HG02884 (cell line): ENCODE measurements at regions not wholly inside any gene's neighbourhood (a gene's known extent, or its start where the extent isn't known, plus 50 kb on each side); places are given as distances from the start of the nearest gene placed in this dataset.
"Not testable (repeated sequence)": the region's sequence is repeated elsewhere in the genome, so short reads cannot be mapped to it uniquely, and the experiment has no call there.

Source experiments
- ATAC-seq: cut with Tn5 transposase; IDR thresholded peaks from one replicate; pipeline ENCODE4 v1.9.1; 2021; ENCODE audit warnings: mild to moderate bottlenecking, moderate library complexity; ENCODE audit not compliant: unreplicated experiment

DNA sequence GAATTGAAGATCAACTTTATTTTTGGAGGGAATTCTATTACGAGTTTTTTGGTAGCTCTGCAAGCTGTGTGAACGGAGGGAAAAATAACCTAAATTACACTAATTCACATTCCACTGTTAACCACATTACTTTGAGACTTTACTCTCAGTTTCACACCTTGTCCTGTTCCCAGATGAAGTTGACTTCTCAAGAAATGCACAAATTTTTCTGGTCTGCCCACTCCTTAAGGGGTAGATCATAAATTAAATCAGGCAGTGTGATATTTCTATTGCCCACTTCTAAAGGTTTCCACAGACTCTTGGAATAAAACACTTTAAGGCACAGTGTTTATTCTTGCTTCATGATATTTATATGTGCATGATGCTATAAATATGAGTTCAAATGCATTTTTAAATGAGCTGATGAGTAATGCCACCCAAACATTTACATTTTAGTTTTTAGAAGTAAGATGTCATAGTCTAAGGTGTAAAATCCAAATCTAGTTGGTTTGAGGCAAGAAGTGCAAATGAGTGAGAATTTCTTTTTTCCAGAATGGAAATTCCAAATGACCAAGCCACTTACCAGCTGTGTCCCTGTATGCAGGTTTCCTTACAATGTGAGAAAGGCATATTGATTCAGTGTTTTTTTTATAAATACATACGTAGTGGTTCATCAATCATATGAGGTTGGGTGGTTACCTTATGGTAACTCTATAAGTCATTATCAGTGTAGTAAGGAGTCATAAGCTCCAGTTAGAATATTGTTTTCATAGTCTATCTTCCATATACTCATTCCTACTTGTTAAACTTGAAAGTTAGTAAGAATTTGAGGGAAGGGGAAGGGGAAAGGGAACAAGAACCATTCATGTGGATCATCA lies 437.7 kb upstream of the MEF2C start:
- no peak for ATAC-seq

DNA sequence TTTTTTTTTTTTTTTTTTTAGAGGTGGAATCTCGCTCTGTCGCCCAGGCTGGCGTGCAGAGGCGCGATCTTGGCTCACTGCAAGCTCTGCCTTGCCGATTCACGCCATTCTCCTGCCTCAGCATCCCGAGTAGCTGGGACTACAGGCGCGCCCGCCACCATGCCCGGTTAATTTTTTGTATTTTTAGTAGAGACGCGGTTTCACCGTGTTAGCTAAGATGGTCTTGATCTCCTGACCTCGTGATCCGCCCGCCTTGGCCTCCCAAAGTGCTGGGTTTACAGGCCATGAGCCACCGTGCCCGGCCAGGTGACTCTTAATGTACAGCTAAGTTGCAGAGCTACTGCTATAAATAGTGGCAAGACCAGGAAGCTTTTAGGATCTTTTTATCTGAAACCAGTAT lies 434.9 kb upstream of the MEF2C start:
- ATAC-seq, result not testable (repeated sequence)

DNA sequence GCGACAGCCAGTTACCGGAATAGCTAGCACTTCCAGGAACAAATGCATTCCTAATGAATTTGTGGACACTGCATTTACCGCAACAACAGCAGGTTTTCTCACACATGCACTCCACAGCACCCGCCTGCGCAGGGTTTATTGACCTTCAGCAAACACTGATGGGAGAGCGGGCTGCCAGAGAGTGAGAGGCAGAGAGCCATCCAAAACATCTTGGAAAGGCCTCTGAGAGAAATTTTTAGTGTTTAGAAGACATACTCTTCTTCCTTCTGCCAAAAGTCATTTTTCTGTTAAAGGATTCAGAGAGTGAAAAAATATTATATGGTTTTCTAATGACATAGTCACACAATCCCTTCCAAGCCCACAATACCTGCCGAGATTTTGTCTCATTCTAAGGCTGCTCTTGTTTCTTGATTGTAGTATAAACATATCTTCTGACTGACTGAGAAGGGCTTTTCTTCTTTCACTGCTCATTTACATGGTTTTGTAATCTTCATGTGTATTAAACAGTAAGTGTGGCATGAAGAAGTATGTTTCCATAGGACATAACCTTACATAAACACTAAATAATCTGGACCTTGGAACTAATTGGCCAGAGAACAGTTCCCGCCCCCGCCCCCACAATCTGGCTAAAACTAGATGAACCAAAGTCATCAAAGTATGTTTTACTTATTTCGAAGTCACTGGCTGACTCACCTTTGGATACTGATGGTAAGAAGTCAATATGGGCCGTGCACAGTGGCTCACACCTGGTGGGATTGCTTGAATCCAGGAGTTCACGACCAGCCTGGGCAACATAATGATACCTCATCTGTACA lies 432.5 kb upstream of the MEF2C start:
- no peak for ATAC-seq

DNA sequence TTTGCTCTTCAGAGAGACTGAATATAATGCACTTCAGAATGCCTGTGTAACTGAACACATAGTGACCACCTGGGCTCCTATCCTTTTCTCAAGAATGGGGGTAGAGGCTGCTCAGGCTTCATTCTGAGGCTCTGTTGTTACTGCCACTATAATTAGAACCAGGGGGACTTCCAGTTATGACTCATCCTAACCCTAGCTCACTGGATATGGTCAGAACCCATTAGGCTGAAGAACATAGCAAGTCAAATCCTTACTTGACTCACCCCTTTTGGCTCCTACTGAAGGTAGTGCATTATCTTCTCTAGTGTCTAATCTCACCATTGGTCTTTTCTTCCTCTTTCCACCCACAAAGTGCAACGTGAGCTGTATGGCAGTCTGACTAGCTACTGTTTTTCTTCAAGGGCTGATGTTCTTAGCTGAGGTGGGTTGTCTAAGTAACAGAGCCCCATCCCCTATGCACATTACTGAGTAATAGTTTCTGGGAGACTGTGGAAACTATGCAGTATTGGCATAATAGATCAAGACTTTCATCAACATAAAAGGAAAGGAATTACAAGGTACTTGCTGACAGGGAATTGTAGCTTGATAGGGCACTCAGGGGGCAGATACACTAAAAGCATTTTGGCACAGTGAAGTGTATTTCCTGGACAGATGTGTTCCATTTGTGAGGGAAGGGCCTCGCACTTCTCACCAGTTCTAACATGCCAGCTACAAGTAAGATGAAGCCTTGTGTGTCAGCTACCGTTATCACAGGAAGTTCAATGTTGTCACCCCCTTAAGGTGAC lies 431.0 kb upstream of the MEF2C start:
- peak; percentile 92 for ATAC-seq

DNA sequence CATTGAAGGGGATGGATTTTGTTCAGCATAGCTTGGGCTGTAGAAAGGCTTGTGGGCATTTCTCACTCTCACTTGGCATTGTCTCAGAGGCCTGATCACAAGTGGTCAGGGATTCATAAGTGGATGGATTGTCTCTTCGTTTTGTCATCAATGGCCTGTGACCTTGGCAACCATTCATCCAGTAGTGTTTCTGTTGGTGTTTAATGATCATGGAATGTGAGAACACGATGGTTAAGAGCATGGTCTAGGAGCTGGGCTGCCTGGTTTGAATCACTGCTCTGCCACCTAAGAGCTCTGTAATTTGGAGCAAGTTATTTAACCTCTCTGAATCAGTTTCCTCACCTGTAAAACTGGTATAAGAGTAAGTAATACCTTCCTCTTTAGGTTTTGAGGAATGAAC lies 430.1 kb upstream of the MEF2C start:
- ATAC-seq, result no peak

DNA sequence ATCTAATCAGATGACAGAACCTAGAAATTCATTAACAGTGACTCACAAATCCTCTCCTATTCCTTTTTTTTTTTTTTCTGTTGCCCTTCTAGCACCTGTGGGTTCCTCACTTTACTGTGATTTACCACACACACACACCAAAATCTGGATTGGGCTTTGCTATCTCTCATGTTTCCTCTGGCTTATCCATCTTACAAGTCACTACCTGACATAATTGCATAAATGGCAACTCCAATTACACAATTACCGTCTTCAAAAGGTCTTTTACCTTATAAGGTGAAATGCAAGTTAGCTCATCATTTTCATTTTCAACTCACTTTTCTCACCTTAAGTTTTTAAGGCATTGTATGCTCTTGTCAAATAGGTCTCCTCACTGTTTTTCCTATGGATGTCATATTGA lies 426.3 kb upstream of the MEF2C start:
- no peak for ATAC-seq

DNA sequence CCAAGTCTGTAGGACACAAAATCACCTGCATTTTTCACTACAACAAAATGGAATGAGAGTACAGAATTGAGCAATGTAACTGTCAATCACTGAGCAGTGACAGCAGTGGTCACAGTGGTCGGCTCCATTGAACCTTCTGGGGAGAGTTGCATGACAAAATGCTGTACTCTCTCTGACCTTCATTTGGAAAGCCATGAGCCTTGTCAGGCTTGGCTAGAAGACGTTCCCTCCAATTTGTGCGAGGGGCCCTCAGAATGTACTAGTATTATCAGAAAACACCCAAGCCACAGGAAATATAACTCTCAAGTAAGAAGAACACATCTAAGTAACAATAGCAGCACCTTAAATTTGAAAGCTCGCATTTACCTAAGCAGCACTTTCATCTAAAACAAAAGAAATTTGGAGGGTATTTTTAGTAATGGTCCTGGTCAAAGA lies 425.6 kb upstream of the MEF2C start:
- peak; percentile 95 for ATAC-seq

DNA sequence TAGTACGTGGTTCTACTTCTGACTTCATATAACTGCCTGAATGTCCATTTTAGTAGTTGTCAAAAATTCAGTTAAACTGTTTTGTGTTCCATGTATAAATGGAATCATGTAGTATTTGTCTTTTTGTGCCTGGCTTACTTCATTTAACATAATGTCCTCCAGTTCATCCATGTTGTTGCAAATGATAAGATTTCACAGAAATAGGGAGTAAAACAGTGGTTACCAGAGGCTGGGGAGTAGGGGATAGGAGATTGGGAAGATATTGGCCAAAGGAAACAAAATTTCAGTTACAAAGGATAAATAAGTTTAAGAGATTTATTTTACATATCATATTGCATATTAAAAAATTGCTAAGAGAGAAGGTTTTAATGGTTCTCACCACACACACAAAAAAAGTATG lies 425.0 kb upstream of the MEF2C start:
- ATAC-seq, result no peak

DNA sequence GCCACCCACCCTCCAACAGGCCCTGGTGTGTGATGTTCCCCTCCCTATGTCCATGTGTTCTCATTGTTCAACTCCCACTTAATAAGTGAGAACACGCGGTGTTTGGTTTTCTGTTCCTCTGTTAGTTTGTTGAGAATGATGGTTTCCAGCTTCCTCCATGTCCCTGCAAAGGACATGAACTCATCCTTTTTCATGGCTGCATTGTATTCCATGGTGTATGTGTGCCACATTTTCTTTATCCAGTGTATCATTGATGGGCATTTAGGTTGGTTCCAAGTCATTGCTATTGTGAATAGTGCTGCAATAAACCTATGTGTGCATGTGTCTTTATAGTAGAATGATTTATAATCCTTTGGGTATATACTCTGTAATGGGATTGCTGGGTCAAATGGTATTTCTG lies 424.2 kb upstream of the MEF2C start:
- not testable (repeated sequence) for ATAC-seq

DNA sequence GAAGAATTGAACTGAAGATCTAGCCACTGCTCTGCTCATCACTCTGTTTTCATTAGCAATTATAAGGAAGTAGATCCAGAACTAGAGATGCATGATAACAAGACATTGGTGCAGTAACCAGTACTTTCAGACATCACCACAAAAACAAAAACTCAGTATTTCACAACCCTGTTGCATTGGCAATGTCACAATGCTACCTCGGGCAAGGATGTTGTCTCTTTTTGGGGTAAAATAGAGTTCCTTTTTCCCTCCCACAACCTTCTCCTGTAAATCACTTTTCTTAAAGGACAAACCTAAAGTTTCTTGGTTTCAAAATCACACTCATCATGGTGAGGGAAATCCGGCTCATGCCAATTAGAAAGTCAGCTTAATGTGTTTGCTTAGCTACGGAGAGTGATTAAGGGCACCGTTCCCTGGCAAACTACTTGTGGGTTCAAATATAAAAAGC lies 420.1 kb upstream of the MEF2C start:
- ATAC-seq, result peak; percentile 48

DNA sequence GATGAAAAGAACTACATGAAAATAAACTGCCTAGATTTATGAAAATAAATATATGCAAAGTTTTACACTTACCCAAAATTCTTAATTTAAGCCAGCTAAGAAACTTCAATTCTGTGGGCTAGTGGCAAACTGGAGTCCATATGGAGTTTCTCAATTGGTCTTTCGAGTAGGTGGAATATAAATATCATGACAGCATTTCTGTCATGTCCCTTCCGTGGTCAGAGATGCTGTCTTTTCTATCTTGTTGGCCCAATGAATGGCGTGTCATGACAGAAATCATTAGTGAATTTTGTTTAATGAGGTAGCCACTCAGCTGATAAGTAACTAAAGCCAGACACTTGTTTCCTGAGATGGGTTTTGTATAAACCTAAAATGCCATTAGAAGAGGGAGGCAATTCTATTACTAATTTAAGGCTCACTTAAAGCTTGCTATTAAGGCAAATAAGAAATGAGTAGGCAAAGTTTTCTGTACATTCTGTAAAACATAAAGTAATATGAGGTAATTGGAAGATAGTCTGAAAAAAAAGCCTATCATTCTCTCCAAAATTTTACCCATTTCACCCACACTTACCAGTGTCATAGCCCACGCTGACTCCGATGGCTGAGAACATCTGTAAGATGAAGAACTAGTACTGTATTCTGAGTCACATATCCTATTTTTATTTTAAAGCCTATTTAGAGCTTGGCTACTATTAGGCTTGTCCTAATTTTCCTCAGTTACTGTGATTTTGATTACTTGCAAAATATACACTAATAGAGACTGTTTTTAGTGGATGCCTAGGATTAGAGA lies 419.3 kb upstream of the MEF2C start:
- no peak for ATAC-seq

DNA sequence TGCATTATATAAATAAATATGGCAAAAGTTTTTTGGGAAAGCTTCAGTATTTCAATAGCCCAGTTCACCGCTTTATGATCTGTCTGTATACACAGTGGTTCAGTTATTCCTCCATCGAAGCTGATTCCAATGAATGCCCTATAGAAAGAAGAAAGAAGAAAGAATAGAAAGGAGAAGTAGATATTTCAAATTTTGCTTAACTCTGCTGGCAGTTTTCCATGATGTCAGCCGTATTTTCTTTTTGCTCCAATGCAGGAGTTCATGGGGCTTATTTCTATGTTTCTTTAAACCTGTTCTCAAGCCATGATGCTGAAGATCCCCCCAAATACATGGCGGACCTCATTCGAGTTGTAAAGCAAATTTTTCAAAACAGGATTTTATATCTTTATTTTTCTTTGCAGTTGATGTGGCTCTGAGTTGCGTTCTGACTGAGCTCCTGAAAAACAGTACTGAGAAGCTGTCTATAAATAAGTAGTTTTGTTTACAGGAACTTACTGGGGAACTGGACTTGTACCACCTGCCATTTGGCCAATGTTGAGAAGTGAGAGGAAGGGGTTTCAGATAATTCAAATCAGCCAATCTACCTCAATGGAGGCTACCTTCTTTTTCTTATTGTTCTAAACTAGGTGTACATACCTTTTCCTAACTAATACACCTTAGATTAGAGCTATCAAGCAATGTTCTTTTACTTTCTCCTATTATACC lies 418.5 kb upstream of the MEF2C start:
- peak; percentile 61 for ATAC-seq

DNA sequence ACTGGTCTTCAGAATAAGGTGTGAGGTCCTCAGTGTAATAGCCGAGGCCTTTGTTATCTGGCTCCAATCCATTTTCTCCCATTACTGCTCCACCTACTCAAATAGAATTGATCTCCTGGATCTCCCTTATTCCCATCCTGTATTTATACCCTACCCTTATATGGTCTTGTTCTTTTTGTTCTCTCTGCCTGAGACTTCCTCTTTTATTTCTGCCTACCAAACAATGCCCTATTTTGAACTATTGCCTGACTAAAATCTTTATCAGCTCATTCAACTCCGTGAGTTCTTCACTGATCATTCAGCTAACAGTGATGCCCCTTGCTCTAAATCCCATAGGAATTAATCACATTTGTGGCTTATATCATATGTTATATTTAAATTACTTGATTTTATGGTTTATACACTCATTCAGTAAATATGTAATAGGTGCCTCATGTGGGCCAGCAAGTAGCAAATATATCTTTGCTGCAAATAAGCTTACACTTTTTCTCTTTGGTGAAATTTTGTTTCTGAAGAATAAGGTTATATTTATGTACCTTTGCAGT lies 417.5 kb upstream of the MEF2C start:
- no peak for ATAC-seq

DNA sequence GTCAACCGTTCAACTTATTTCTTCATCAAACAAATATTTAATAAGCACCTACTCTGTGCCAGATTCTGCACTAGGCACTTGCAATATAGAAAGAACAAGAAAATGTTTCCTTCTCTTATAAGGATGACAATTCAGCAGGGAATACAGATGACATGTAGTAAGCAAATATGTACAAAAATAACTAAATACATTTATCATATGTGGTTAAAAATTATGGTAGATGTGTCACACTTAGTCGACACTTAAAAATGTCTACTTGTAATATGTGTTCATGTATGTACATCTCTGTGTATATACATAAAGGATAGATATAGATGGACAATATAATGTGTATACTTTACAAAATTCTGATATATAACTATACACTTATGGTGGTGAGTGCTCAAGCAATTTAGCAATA lies 417.0 kb upstream of the MEF2C start:
- ATAC-seq, result no peak

DNA sequence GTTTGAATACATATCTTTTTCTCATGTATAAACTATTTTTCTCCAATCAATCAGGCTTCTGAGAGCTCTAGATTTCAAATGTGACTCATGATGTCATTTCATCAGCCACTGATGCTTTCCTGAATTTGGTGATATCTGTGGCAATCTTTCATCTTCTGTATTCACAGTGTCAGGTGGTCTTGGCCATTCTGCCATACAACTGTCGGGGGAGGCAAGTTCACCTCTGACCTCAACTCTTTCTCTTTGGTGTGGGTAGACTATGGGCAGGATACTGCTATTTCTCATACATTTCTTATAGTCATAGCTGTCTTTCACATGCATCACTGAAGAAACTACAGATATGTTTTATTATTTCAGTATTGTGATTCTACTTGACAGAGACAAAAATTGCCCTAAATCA lies 414.1 kb upstream of the MEF2C start:
- ATAC-seq, result no peak

DNA sequence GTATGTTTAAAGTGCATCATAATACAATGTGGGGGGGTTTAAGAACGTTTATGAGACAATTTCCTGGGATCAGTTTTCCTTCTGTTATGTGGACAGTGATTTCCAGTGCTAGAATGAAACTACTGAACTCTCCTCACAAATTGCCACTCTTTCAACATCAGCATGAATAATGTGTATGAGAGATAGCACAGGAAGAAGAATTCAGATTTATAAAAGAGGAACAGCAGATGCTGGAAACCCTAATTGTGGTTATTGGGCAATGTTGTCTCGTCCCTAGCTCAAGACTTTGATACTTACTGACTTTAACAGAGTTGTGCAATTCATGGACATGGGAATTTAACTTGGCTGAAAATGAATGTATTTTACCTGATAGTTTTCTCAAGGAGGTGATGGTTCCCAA lies 410.8 kb upstream of the MEF2C start:
- ATAC-seq, result no peak

DNA sequence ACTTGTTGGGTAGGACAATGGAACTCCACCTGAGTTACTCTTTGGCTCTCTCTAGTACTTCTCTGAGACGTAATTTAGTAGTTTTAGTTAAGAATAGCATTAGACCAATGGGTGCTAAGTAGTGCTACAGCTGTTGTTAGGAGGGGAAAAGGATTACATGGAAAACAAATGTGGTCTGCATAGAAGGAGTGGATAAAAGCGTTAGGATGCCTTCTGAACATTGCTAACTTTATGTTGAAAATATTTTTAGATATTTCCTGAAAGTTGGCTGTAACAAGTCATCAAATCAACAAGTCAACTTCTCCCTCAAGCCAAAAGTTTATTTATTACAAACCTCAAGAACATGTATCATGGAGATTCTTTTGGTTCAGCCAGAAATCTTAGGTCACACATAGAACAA lies 409.5 kb upstream of the MEF2C start:
- no peak for ATAC-seq

DNA sequence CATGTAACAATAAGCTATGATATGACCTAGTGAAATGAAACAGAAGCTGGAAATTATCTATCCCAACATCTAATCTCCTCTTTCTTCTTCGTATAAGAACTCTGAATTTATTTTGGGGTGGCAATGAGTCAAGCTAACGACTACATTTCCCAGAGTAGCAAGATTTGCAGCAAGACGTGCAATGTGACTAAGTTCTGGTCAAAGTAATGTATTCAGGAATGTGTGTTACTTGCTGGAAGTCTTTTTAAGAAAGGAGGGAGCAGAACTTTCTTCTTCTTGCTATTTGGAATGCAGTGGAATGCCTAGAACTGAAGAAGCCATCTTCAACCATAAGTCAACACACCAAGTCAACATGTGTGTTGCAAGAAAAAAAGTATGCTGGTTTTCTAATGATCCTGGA lies 406.6 kb upstream of the MEF2C start:
- ATAC-seq, result no peak

DNA sequence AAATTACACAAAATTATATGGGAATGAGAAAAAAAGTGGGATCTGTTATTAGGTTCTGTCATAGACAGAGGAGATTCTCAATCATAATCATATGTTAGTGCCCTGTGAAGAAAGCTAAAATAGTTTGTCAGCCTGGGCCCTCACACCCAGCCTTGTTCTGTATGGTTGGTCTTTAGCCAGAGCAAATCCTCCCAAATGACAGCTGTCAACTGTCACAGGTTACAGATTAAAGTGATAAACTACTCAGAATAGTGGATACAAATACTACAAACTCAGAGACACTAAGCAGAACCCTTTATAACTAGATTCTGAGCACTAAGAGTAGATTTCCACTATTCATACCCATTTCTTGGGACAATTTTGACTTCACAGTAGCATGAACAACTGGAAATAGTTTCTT lies 405.0 kb upstream of the MEF2C start:
- ATAC-seq, result no peak

DNA sequence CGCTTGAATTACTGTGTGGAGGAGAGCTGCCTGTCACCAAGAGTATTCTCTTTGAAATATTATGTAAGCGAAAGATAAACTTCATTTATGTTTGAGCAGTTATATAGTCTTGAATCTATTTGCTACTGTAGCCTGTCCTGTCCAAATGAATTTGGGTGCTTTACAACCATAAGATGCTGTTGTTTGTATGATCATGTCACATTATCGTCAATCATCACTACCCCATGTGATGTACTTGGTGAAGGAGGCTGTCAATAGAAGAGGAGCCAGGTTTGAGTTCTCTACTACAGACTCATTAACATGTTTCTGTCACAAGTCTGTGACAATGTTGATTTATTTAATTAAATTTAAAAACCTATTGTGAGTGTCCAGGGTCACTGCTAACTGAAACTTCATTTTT lies 403.3 kb upstream of the MEF2C start:
- no peak for ATAC-seq
